ENCODE measurements at regions not wholly inside any gene's neighbourhood (a gene's known extent, or its start where the extent isn't known, plus 50 kb on each side); places are given as distances from the start of the nearest gene placed in this dataset.

GRCh38 chr2:134134313-134134706 is 119.6 kb upstream of the MGAT5 start:
- TF ChIP-seq CTCF (IDR thresholded peaks at IDR 0.05): no peak
- TF ChIP-seq POLR2A (IDR thresholded peaks at IDR 0.05): no peak
